ENCODE measurements at regions not wholly inside any gene's neighbourhood (a gene's known extent, or its start where the extent isn't known, plus 50 kb on each side); places are given as distances from the start of the nearest gene placed in this dataset.

DNA sequence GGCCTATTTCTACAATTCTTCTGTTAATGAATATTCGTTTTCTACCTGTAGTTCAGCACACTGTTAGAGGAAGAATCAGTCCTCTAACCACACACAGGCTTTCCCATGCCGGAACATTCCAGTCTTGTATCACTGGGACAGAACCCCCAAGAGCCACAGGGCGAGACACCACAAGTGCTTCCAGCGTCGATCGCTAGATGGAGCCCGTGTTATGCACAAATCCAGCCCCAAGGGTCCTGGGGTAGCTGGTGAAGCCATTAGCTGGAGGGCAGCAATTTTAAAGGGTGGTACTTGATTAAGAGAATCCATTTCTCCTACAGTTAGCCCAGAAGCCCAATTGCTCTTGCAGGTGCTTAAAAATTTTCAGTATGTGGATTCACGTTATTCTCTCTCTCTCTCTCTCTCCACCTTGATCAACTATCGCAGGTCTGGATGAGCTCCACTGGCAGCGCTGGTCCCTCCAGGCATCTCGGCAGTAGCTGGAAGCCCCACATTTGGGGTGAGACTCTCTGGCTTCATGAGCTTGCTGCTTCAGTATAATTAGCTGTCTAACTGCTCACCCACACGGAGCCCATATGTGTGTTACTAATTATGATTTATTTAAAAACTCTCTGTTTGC lies 148.2 kb upstream of the SNX19 start:
- H3K27me3 Mint-ChIP-seq (ENCODE audit: unreplicated experiment): peaks cover 3% of the 10 kb centered on the region
- peaks cover 5% of the 10 kb centered on the region for H3K9me3 Mint-ChIP-seq (ENCODE audit: unreplicated experiment)
- peaks cover 12% of the 10 kb centered on the region for H3K4me1 Mint-ChIP-seq (ENCODE audit: low read depth, unreplicated experiment)
- H3K27ac Mint-ChIP-seq (ENCODE audit: unreplicated experiment): no peak overlapping the region
- H3K36me3 Mint-ChIP-seq (ENCODE audit: unreplicated experiment): no peaks in the 10 kb centered on the region
- TF ChIP-seq, protein P1, sequence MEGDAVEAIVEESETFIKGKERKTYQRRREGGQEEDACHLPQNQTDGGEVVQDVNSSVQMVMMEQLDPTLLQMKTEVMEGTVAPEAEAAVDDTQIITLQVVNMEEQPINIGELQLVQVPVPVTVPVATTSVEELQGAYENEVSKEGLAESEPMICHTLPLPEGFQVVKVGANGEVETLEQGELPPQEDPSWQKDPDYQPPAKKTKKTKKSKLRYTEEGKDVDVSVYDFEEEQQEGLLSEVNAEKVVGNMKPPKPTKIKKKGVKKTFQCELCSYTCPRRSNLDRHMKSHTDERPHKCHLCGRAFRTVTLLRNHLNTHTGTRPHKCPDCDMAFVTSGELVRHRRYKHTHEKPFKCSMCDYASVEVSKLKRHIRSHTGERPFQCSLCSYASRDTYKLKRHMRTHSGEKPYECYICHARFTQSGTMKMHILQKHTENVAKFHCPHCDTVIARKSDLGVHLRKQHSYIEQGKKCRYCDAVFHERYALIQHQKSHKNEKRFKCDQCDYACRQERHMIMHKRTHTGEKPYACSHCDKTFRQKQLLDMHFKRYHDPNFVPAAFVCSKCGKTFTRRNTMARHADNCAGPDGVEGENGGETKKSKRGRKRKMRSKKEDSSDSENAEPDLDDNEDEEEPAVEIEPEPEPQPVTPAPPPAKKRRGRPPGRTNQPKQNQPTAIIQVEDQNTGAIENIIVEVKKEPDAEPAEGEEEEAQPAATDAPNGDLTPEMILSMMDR (IDR thresholded peaks at IDR 0.05; ENCODE audit: partially characterized antibody, unreplicated experiment): peak; percentile 82
- DNase-seq: peak; percentile 84
- H3K4me3 Mint-ChIP-seq (ENCODE audit: unreplicated experiment): no peak overlapping the region

DNA sequence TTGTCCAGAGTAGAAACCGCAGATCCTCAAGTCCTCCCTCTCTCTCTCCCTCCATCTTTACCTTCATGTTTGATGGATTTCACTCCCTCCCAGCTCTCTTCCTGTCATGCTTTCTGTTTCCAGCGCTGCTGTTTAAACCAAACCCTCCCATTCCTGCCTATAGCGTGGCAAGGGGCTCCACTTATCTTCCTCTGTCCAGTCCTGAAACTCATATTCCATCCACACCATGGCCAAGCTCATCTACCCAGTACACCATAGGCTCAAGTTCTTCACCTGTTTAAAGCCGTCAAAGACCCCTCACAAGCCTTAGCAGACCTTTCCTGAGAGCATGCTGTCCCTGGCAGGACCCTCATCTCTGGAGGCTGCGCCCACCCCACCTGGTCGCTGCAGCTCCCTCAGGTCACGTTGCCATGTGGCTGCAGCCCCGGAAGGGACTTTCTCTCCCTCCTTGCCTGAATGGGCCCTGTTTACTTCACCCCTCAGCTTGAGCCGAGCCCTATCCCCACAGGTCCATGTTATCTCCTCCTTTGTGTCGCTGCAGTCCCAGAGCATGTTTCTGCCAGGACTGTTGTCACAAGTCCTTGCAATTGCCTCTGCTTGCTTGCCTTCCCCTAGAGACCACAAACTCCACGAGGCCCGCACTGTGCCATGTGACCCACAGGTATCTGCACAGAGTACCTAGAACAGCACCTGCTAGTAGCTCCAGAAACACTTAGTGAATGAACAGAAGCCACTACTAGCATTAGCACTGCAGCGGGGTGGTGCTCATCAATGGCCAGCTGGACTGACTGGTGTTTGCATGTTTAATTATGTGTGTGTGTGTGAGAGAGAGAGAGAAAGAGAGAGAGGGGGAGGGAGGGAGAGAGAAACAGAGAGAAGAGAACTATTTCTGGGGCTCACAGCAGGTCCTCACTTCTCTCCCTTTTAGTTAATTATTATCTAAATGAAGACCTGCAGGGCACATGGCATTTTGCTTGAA lies 149.4 kb upstream of the SNX19 start:
- Mint-ChIP-seq H3K4me1 (ENCODE audit: low read depth, unreplicated experiment) (peaks cover 12% of the 10 kb centered on the region), H3K9me3 (ENCODE audit: unreplicated experiment) (peaks cover 5% of the 10 kb centered on the region), H3K27me3 (ENCODE audit: unreplicated experiment) (peaks cover 3% of the 10 kb centered on the region), H3K36me3 (ENCODE audit: unreplicated experiment) (no peaks in the 10 kb centered on the region), H3K27ac (ENCODE audit: unreplicated experiment) (peak overlapping the region; percentile 5), H3K4me3 (ENCODE audit: unreplicated experiment) (no peak overlapping the region)
- DNase-seq: peak; percentile 37
- TF ChIP-seq, protein P1 (IDR thresholded peaks at IDR 0.05; ENCODE audit: partially characterized antibody, unreplicated experiment): no peak

DNA sequence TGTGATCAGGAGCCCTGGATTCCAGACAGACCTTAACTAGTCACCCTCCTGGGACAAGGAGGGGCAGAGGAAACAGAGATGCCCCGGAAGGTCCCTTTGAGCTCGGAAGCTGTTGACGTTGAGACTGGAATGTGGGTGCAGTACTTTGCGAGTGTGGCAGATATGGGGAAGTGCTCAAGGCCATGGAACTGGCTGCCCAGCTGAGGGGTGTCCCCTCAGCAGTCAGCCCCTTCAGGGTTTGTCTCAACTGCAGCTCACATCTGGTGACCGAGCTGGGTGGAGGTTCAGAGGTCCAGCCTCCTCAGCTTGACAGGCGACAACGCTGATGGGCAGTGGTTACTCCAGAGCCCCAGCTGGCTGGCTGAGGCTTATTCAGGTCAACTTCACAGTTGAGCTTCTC lies 150.3 kb upstream of the SNX19 start:
- TF ChIP-seq, protein P1 (IDR thresholded peaks at IDR 0.05; ENCODE audit: partially characterized antibody, unreplicated experiment): no peak
- no peak for DNase-seq
- Mint-ChIP-seq H3K4me3 (ENCODE audit: unreplicated experiment) (no peak overlapping the region), H3K36me3 (ENCODE audit: unreplicated experiment) (no peaks in the 10 kb centered on the region), H3K27me3 (ENCODE audit: unreplicated experiment) (peaks cover 3% of the 10 kb centered on the region), H3K9me3 (ENCODE audit: unreplicated experiment) (peaks cover 5% of the 10 kb centered on the region), H3K4me1 (ENCODE audit: low read depth, unreplicated experiment) (peaks cover 12% of the 10 kb centered on the region), H3K27ac (ENCODE audit: unreplicated experiment) (no peak overlapping the region)

DNA sequence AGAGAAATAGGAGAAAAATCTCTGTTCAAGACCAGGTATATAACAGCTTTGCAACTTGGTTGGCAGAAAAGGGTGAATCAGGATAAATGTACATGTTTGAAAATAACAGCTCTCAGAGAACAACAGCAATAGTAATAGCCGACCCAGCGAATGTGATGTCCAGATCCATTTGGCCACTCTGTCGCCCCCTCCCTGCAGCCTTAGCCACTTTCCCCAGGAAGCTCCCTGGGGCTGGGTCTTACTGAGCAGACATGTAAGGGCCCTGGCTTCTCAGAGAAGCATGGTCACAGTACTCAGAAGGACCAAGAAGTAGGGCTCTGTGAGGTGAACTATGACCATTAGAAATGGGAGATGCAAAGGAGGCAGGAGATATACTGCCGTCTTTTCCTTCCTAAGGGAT lies 154.1 kb upstream of the SNX19 start:
- H3K36me3 Mint-ChIP-seq (ENCODE audit: unreplicated experiment): no peaks in the 10 kb centered on the region
- peaks cover 11% of the 10 kb centered on the region for H3K4me1 Mint-ChIP-seq (ENCODE audit: low read depth, unreplicated experiment)
- H3K4me3 Mint-ChIP-seq (ENCODE audit: unreplicated experiment): no peak overlapping the region
- H3K27me3 Mint-ChIP-seq (ENCODE audit: unreplicated experiment): peaks cover 3% of the 10 kb centered on the region
- no peak for DNase-seq
- no peak overlapping the region for H3K27ac Mint-ChIP-seq (ENCODE audit: unreplicated experiment)
- TF ChIP-seq, protein P1 (IDR thresholded peaks at IDR 0.05; ENCODE audit: partially characterized antibody, unreplicated experiment): no peak
- peaks cover 3% of the 10 kb centered on the region for H3K9me3 Mint-ChIP-seq (ENCODE audit: unreplicated experiment)

DNA sequence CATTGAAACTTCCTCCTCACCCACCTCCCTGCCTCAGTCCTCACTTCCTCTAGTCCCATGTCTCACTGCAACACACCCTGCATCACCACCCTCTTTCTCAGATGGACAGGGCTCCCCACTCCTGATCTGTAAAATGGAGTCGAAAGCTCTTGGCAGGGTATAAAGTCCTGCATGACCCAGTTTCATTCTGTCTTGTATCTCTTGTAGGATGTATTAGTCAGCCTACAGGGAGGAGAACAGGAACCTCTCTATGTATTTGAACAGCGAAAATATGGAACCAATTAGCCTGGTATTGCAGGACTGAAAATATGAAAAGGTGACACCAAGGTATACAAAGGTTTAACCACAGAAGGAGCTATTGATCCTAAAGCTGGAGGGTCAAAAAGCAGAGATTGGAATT lies 156.9 kb upstream of the SNX19 start:
- H3K27me3 Mint-ChIP-seq (ENCODE audit: unreplicated experiment): no peaks in the 10 kb centered on the region
- no peak overlapping the region for H3K27ac Mint-ChIP-seq (ENCODE audit: unreplicated experiment)
- no peaks in the 10 kb centered on the region for H3K9me3 Mint-ChIP-seq (ENCODE audit: unreplicated experiment)
- no peak overlapping the region for H3K4me3 Mint-ChIP-seq (ENCODE audit: unreplicated experiment)
- no peak for DNase-seq
- TF ChIP-seq, protein P1 (IDR thresholded peaks at IDR 0.05; ENCODE audit: partially characterized antibody, unreplicated experiment): no peak
- no peaks in the 10 kb centered on the region for H3K4me1 Mint-ChIP-seq (ENCODE audit: low read depth, unreplicated experiment)
- H3K36me3 Mint-ChIP-seq (ENCODE audit: unreplicated experiment): no peaks in the 10 kb centered on the region

All from glutamatergic neuron (in vitro differentiated cells).